ENCODE measurements at regions not wholly inside any gene's neighbourhood (a gene's known extent, or its start where the extent isn't known, plus 50 kb on each side); places are given as distances from the start of the nearest gene placed in this dataset.

DNA sequence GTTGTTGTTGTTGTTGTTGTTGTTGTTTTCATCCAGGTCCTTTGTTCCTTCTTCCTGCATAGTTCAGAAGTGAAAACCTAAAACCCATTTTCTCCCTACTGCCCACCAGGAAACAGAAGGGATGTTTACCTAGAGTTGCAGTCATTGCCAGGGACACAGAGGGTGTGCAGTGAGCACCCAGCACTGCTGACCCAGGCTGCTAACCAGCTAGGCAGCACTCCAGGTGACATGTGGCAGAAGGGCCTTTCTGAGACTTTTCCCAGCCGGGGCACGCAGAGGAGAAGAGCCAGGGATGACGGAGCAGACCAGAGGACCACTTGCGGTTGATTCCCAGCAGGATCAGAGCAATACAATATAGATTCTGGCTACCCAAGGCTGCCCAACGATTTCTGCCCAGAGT, 286.3 kb downstream of the BCL11A start (continued):
- TF ChIP-seq, protein P1, sequence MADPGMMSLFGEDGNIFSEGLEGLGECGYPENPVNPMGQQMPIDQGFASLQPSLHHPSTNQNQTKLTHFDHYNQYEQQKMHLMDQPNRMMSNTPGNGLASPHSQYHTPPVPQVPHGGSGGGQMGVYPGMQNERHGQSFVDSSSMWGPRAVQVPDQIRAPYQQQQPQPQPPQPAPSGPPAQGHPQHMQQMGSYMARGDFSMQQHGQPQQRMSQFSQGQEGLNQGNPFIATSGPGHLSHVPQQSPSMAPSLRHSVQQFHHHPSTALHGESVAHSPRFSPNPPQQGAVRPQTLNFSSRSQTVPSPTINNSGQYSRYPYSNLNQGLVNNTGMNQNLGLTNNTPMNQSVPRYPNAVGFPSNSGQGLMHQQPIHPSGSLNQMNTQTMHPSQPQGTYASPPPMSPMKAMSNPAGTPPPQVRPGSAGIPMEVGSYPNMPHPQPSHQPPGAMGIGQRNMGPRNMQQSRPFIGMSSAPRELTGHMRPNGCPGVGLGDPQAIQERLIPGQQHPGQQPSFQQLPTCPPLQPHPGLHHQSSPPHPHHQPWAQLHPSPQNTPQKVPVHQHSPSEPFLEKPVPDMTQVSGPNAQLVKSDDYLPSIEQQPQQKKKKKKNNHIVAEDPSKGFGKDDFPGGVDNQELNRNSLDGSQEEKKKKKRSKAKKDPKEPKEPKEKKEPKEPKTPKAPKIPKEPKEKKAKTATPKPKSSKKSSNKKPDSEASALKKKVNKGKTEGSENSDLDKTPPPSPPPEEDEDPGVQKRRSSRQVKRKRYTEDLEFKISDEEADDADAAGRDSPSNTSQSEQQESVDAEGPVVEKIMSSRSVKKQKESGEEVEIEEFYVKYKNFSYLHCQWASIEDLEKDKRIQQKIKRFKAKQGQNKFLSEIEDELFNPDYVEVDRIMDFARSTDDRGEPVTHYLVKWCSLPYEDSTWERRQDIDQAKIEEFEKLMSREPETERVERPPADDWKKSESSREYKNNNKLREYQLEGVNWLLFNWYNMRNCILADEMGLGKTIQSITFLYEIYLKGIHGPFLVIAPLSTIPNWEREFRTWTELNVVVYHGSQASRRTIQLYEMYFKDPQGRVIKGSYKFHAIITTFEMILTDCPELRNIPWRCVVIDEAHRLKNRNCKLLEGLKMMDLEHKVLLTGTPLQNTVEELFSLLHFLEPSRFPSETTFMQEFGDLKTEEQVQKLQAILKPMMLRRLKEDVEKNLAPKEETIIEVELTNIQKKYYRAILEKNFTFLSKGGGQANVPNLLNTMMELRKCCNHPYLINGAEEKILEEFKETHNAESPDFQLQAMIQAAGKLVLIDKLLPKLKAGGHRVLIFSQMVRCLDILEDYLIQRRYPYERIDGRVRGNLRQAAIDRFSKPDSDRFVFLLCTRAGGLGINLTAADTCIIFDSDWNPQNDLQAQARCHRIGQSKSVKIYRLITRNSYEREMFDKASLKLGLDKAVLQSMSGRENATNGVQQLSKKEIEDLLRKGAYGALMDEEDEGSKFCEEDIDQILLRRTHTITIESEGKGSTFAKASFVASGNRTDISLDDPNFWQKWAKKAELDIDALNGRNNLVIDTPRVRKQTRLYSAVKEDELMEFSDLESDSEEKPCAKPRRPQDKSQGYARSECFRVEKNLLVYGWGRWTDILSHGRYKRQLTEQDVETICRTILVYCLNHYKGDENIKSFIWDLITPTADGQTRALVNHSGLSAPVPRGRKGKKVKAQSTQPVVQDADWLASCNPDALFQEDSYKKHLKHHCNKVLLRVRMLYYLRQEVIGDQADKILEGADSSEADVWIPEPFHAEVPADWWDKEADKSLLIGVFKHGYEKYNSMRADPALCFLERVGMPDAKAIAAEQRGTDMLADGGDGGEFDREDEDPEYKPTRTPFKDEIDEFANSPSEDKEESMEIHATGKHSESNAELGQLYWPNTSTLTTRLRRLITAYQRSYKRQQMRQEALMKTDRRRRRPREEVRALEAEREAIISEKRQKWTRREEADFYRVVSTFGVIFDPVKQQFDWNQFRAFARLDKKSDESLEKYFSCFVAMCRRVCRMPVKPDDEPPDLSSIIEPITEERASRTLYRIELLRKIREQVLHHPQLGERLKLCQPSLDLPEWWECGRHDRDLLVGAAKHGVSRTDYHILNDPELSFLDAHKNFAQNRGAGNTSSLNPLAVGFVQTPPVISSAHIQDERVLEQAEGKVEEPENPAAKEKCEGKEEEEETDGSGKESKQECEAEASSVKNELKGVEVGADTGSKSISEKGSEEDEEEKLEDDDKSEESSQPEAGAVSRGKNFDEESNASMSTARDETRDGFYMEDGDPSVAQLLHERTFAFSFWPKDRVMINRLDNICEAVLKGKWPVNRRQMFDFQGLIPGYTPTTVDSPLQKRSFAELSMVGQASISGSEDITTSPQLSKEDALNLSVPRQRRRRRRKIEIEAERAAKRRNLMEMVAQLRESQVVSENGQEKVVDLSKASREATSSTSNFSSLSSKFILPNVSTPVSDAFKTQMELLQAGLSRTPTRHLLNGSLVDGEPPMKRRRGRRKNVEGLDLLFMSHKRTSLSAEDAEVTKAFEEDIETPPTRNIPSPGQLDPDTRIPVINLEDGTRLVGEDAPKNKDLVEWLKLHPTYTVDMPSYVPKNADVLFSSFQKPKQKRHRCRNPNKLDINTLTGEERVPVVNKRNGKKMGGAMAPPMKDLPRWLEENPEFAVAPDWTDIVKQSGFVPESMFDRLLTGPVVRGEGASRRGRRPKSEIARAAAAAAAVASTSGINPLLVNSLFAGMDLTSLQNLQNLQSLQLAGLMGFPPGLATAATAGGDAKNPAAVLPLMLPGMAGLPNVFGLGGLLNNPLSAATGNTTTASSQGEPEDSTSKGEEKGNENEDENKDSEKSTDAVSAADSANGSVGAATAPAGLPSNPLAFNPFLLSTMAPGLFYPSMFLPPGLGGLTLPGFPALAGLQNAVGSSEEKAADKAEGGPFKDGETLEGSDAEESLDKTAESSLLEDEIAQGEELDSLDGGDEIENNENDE (IDR thresholded peaks at IDR 0.05; ENCODE audit: insufficient replicate concordance, low read length), result no peak
- no peak for TF ChIP-seq GTF2F1 (IDR thresholded peaks at IDR 0.05; ENCODE audit: borderline replicate concordance, low read depth, low read length)
- no peak for TF ChIP-seq RXRA (IDR thresholded peaks at IDR 0.05; ENCODE audit: insufficient read depth, low read depth, low read length)
- no peak for TF ChIP-seq YY1 (IDR thresholded peaks at IDR 0.05; ENCODE audit: low read depth, low read length)
- no peak for TF ChIP-seq KDM4A (IDR thresholded peaks at IDR 0.05; ENCODE audit: low read depth, low read length, severe bottlenecking)
- no peak for TF ChIP-seq CHD2 (IDR thresholded peaks at IDR 0.05; ENCODE audit: low read length)
- no peak for TF ChIP-seq EP300 (IDR thresholded peaks at IDR 0.05; ENCODE audit: borderline replicate concordance in 1 of 2, low read depth in 2 of 2, low read length in 2 of 2)
- no peak for TF ChIP-seq CBX8 (IDR thresholded peaks at IDR 0.05; ENCODE audit: borderline replicate concordance, low read depth, low read length)
- no peak for TF ChIP-seq POLR2AphosphoS5 (IDR thresholded peaks at IDR 0.05; ENCODE audit: low read depth, low read length)
- no peak for TF ChIP-seq BACH1 (IDR thresholded peaks at IDR 0.05; ENCODE audit: low read length)
- TF ChIP-seq, protein P2, sequence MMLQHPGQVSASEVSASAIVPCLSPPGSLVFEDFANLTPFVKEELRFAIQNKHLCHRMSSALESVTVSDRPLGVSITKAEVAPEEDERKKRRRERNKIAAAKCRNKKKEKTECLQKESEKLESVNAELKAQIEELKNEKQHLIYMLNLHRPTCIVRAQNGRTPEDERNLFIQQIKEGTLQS (IDR thresholded peaks at IDR 0.05; ENCODE audit: insufficient read depth, low read depth, low read length), result no peak
